HL-60 (cell line): ENCODE measurements at regions not wholly inside any gene's neighbourhood (a gene's known extent, or its start where the extent isn't known, plus 50 kb on each side); places are given as distances from the start of the nearest gene placed in this dataset.

ENCODE experiments used
- REST ChIP-seq: IDR thresholded peaks from 2 replicates; pipeline ENCODE4 v1.6.1; 2012; ENCODE audit warnings: low read depth; ENCODE audit not compliant: insufficient replicate concordance
- TF ChIP-seq, protein P1 (sequence below): IDR thresholded peaks from one replicate; pipeline ENCODE4 v1.5.1; 2011; ENCODE audit warnings: low read length, control low read depth, inconsistent platforms; ENCODE audit not compliant: insufficient read depth

DNA sequence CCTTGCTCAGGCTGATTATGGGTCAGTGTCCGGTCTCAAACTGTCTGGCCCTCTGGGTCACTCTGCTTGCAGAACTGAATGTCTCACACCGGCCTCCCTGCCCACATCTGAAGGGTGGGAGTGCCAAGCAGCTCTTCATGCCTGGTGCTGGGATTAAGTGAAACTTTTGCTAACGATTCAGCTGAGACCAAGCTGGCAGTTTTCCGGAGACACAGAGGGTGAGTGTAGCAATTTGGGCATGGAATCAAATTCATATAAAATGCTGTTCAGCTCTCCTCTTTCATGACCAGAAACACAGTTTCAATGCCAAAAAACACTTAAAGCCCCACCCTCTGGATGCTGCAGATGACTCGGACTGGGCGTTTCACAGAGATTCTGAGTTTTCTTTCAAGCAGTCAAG is 207.5 kb downstream of the NXNL2 start:
- TF ChIP-seq, protein P1, sequence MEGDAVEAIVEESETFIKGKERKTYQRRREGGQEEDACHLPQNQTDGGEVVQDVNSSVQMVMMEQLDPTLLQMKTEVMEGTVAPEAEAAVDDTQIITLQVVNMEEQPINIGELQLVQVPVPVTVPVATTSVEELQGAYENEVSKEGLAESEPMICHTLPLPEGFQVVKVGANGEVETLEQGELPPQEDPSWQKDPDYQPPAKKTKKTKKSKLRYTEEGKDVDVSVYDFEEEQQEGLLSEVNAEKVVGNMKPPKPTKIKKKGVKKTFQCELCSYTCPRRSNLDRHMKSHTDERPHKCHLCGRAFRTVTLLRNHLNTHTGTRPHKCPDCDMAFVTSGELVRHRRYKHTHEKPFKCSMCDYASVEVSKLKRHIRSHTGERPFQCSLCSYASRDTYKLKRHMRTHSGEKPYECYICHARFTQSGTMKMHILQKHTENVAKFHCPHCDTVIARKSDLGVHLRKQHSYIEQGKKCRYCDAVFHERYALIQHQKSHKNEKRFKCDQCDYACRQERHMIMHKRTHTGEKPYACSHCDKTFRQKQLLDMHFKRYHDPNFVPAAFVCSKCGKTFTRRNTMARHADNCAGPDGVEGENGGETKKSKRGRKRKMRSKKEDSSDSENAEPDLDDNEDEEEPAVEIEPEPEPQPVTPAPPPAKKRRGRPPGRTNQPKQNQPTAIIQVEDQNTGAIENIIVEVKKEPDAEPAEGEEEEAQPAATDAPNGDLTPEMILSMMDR: no peak
- no peak for TF ChIP-seq REST
